Hematopoietic multipotent progenitor cell (in vitro differentiated cells): ENCODE measurements at regions not wholly inside any gene's neighbourhood (a gene's known extent, or its start where the extent isn't known, plus 50 kb on each side); places are given as distances from the start of the nearest gene placed in this dataset.
"Not testable (repeated sequence)": the region's sequence is repeated elsewhere in the genome, so short reads cannot be mapped to it uniquely, and the experiment has no call there.

ENCODE experiments used
- DNase-seq, 3 donors: peaks; one replicate each; pipeline ENCODE4 v3.0.0-alpha.2; 2011 to 2015; ENCODE audit warnings: low read depth in 2 of 3, low spot score in 2 of 3

- DNase-seq, result no peak
Observed at GRCh38 chr4:170736710-170737109, 647.0 kb upstream of the AADAT start.

DNA sequence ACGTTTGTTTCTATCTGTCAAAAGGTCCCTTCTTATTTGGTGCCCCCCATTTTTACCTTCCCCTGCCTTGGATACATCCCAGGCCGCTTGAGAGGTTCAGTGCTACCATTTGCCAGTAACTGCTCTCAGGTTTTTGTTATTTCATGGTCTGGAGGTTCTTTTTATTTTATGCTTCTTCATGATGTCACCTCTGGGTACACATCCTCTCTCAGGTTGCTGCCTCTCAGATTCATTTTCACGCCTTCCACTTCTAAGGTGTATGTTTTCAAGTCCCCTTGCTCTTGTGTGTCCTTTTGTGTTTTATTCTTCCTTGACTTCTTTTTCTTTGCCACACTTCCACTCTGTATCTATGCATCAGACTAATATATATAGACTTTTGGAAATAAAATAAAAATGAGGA is 640.1 kb upstream of the AADAT start:
- no peak for DNase-seq

DNA sequence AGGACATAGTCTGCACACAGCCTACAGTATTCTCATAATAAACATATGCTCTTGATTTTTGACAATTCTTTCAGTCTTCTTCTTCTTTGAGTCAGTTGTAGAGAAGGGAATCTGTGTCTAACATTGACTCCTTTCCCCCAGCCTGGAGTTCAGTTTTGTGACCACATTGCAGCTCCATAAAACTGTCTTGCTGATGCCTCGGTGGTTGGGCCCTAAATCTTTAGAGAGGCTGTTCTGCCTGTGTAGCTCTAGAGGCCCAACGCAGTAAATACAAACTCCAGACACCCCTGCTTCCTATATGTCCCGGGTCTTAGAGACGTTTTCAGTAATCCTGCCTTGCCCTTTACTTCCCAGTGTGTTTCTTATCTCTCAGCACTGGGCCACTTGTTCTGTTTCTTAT is 639.5 kb upstream of the AADAT start:
- DNase-seq, result no peak

GRCh38 chr4:170724191-170724590 is 634.4 kb upstream of the AADAT start:
- DNase-seq, result no peak

- DNase-seq, result no peak
Observed at GRCh38 chr4:170723171-170723570, 633.4 kb upstream of the AADAT start.

DNA sequence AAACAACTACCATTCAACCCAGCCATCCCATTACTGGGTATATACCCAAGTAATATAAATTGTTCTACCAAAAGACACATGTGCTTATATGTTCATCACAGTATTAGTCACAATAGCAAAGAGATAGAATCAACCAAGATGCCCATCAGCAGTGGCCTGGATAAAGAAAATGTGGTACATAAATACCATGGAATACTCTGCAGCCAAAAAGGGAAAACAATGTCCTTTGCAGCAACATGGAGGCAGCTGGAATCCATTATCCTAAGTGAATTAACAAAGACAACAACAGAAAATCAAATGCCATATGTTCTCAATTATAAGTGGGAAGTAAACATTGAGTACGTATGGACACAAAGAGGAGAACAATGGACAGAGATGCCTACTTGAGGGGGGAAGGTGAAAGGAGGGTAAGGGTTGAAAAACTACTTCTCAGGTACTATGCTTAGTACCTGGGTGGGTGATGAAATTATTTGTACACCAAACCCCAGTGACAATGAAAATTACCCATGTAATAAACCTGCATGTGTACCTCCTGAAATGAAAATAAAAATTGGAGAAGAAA is 632.1 kb upstream of the AADAT start:
- no peak for DNase-seq

- no peak for DNase-seq
Observed at GRCh38 chr4:170716868-170717267, 627.1 kb upstream of the AADAT start.

DNA sequence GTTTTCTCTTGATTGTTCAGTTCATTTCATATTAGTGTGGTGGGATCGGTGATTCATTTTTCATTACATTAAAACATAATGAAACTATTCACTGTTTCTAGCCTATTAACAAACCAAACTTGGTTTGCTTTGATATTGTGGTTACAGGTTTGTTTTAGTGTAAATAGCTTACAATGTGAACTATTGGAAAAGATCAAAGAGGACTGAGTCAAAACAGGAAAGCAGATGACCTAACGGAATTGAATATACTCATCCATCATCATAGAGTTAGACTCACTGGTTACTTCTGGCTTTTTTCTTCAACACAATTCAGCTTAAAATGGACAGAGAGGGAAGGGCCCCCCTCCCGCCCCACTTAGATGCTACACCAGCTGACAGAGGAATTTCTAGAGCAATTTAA is 616.2 kb upstream of the AADAT start:
- DNase-seq, result no peak

GRCh38 chr4:170700064-170700463 is 610.3 kb upstream of the AADAT start:
- no peak for DNase-seq

GRCh38 chr4:170698334-170698733 is 608.6 kb upstream of the AADAT start:
- no peak for DNase-seq

GRCh38 chr4:170697845-170698244 is 608.1 kb upstream of the AADAT start:
- no peak for DNase-seq

DNA sequence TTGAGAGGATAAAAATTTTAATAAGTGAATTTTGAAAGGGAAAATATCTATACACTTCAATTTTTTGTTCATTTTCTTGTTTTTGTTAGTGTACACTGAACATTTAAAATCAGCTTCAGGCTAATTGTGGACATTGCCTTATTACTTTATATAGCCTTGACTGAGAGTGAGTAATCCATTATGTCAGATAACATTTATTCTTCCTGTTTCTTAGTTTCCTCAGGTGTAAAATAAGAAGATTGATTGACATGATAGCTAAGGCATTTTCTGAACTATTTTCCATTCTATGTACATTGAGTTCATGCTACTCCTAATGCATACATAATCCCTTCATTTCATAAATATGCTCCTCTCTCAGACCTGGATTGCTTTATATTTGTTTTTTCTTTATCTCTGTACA is 607.3 kb upstream of the AADAT start:
- DNase-seq, result no peak

- no peak for DNase-seq
Observed at GRCh38 chr4:170691168-170691567, 601.4 kb upstream of the AADAT start.

- DNase-seq, result no peak
Observed at GRCh38 chr4:170687751-170688150, 598.0 kb upstream of the AADAT start.

DNA sequence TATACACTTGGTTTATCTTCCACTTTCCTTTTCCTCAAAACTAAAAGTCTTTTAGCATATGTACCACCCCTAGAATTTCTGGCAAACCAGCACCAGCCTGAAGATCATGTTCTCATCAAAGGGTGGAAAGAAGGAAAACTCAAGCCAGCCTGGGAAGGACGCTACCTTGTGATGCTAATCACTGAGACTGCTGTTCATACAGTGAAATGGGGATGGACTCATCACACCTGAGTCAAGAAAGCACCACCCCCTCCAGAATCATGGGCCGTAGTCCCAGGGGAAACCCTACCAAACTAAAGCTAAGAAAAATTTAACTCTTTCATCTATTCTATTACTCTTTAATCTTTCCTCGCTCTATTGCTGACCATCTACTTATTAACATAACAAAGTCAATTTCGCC is 595.9 kb upstream of the AADAT start:
- not testable (repeated sequence) for DNase-seq

GRCh38 chr4:170682558-170683294 is 593.0 kb upstream of the AADAT start:
- DNase-seq, result no peak

DNA sequence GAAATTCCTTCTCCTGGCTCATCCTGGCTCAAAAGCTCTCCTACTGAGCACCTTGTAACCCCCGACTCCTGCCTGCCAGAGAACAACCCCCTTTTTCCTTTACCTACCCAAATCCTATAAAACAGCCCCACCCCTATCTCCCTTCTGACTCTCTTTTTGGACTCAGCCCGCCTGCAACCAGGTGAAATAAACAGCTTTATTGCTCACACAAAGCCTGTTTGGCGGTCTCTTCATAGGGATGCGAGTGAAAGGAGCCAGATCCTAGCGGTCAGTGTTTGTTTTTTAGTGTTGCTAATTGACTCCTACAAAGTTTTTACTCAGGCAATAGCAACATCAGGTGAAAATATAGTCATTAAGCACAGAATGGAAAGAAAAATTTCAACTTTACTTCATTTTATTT is 592.3 kb upstream of the AADAT start:
- not testable (repeated sequence) for DNase-seq

GRCh38 chr4:170675568-170676262 is 586.0 kb upstream of the AADAT start:
- DNase-seq, result no peak

DNA sequence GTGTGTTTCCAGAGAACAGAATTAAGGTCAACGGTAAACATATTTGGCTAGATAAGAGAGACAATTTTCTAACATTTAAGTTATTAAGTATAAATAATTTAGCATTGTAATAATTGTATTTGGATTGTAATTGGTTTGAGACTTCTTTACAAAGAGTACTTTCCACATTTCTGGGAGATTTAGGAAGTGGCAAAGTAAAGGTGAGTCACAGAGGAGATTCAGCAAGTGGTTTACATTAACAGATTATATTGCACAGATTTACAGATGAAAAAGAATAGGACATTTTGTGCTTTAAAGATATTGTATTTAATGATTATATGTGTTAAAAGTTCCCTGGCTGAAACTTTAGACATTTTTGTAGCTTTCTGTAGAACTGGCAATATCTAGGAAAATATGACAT is 584.4 kb upstream of the AADAT start:
- DNase-seq, result no peak

DNA sequence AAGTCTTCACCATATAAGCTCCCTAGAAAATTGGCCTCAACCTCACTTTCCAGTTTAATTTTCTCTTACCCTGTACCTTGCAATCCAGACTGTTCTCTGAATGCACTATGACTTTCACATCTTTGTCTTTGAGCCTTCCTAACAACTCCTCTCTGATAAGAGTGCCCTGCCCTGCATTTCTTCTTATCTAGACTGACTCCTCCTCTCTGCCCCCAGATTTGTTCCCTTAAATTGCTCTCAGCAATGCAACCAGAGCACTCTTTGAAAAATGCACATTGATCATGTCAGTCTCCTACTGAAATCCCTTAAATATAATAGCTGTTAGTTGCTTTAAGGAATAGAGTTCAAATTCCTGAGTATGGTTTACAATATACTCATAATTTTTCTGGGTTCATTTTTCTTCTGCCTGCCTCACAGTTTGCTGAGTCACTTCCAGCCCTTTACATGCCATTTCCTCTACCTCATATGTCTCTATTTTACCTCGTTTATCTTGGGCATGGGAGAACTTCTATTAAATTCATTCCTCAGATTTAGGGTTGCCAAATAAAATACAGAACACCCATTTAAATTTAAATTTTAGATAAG is 582.7 kb upstream of the AADAT start:
- DNase-seq, result peak in 1 of 3 donors; percentile 24

DNA sequence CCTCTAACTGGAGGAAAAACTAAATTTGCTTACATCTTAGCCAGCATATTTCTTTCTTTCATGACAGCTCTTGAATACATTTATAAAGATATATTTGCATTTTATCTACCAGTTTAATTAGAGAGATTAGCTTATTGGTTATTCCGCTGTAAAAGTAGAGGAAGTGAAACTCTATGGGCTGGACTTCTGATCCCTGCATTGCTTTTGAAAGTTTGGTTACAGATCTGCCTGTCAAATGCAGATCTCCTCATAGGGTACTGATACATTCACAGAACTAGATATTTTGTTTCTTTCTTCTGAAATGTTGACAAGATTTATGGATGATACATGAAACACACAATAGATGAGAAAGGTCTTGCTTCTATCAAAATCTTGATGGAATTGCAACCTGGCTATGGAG is 581.4 kb upstream of the AADAT start:
- no peak for DNase-seq

- no peak for DNase-seq
Observed at GRCh38 chr4:170667814-170668213, 578.1 kb upstream of the AADAT start.
